Stomach (tissue), 4 donors: ENCODE measurements at regions not wholly inside any gene's neighbourhood (a gene's known extent, or its start where the extent isn't known, plus 50 kb on each side); places are given as distances from the start of the nearest gene placed in this dataset.

Experiments
- CTCF ChIP-seq, 7 experiments: fragments of 450-650 bp in 4 of 7; fragments of 200-600 bp in 3 of 7; sonication (generic) in 3 of 7; IDR thresholded peaks; one replicate each; pipeline ENCODE4 v1.5.1; 2016 to 2019; ENCODE audit warnings: antibody characterized with exemption in 7 of 7, control low read depth in 2 of 7, mild to moderate bottlenecking in 1 of 7
- EP300 ChIP-seq: sonication (generic); formaldehyde crosslinking; IDR thresholded peaks from one replicate; pipeline ENCODE4 v1.6.1; 2017; ENCODE audit warnings: antibody characterized with exemption
- POLR2A ChIP-seq, 4 donors: fragments of 450-650 bp; IDR thresholded peaks; one replicate each; pipeline ENCODE4 v1.6.1; 2016; ENCODE audit warnings: antibody characterized with exemption in 4 of 4, control low read depth in 2 of 4, mild to moderate bottlenecking in 1 of 4, moderate library complexity in 1 of 4
- POLR2AphosphoS5 ChIP-seq, 3 donors: sonication (generic); formaldehyde crosslinking; IDR thresholded peaks; one replicate each; pipeline ENCODE4 v1.6.1; 2016; ENCODE audit warnings: antibody characterized with exemption in 3 of 3

GRCh38 chr7:41758321-41758720 lies 55.4 kb upstream of the INHBA start:
- TF ChIP-seq CTCF (IDR thresholded peaks at IDR 0.05) (no peak), POLR2A (IDR thresholded peaks at IDR 0.05) (no peak), EP300 (no peak), POLR2AphosphoS5 (IDR thresholded peaks at IDR 0.05) (no peak)
